ENCODE measurements at regions not wholly inside any gene's neighbourhood (a gene's known extent, or its start where the extent isn't known, plus 50 kb on each side); places are given as distances from the start of the nearest gene placed in this dataset.

DNA sequence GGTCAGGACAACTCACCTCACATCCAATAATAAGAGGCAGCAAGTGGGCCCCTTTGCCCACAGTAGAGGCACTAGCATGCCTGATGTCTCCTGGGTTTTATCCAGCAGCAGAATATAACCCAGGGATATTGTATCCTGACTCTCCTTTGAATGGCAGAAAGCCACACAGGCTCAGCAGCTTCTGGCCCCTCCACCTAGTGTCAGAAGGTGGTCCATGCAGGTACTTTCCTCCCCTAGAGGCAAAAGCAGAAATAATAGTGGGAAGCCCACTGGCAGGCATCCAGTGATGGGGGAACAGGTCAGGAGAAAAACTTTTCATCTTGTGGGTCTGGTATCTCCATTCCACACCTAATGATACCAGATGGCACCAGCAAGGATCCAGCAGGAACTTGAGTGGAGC is 75.5 kb upstream of the IRS4 start:
- POLR2A ChIA-PET, result no interaction called here
- CTCF ChIA-PET, result no interaction called here
- TF ChIP-seq CTCF (IDR thresholded peaks at IDR 0.05; ENCODE audit: control extremely low read depth, extremely low read depth, low read depth, missing control alignments), result no peak
- no peak for DNase-seq (ENCODE audit: extremely low spot score)

- TF ChIP-seq CTCF (IDR thresholded peaks at IDR 0.05; ENCODE audit: control extremely low read depth, extremely low read depth, low read depth, missing control alignments), result no peak
- CTCF ChIA-PET, result no interaction called here
These were observed 58.9 kb upstream of the IRS4 start for GRCh38 chrX:108795240-108795639.

More at GRCh38 chrX:108795240-108795639, 58.9 kb upstream of the IRS4 start:
- POLR2A ChIA-PET, result no interaction called here
- DNase-seq (ENCODE audit: extremely low spot score), result no peak
